ENCODE measurements at regions not wholly inside any gene's neighbourhood (a gene's known extent, or its start where the extent isn't known, plus 50 kb on each side); places are given as distances from the start of the nearest gene placed in this dataset.

DNA sequence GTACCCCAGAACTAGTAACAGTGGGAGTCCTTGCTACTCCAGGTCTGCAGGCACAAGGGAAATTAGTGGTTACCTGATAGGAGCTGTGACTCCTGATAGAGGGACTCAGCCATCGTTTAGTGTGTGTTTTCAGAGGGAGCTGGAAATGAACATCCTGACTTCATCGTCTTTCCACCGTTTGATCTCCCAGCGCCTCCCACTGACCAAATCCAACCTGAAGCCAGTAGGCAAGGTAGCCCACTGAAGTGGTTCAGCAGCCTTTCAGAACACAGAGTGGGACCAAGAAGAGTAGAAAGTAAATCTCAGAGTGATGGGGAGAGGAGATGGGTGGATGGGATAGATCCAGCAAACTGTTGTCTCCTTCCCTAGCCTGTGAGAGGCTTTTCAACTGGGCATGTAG, 385.9 kb downstream of the INSC start:
- DNase-seq (ENCODE audit: low spot score), result peak; percentile 9
- no peak for TF ChIP-seq POLR2AphosphoS5 (IDR thresholded peaks at IDR 0.05; ENCODE audit: low read depth)
- TF ChIP-seq, protein P1, sequence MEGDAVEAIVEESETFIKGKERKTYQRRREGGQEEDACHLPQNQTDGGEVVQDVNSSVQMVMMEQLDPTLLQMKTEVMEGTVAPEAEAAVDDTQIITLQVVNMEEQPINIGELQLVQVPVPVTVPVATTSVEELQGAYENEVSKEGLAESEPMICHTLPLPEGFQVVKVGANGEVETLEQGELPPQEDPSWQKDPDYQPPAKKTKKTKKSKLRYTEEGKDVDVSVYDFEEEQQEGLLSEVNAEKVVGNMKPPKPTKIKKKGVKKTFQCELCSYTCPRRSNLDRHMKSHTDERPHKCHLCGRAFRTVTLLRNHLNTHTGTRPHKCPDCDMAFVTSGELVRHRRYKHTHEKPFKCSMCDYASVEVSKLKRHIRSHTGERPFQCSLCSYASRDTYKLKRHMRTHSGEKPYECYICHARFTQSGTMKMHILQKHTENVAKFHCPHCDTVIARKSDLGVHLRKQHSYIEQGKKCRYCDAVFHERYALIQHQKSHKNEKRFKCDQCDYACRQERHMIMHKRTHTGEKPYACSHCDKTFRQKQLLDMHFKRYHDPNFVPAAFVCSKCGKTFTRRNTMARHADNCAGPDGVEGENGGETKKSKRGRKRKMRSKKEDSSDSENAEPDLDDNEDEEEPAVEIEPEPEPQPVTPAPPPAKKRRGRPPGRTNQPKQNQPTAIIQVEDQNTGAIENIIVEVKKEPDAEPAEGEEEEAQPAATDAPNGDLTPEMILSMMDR (conservative IDR thresholded peaks at IDR 0.05; ENCODE audit: low read depth in 2 of 2), result peak in 1 of 2 experiments; percentile 61; a peak in 2 of 4 replicates
- ATAC-seq, result peak; percentile 35; the same call in 1 of the 3 replicates
- Histone ChIP-seq H3K79me2 (replicated peaks; ENCODE audit: insufficient read depth) (no peaks in the 10 kb centered on the region), H2AFZ (no peak overlapping the region), H3K36me3 (ENCODE audit: insufficient read depth) (no peaks in the 10 kb centered on the region), H3K27ac (ENCODE audit: low read depth) (no peak overlapping the region), H3K27me3 (ENCODE audit: insufficient read depth) (no peaks in the 10 kb centered on the region), H3K9me2 (ENCODE audit: insufficient read depth) (no peaks in the 10 kb centered on the region), H3K4me3 (no peak overlapping the region), H3K4me1 (ENCODE audit: insufficient read depth) (no peaks in the 10 kb centered on the region; the same call in 1 of the 2 replicates), H4K20me1 (replicated peaks; ENCODE audit: insufficient read depth) (no peaks in the 10 kb centered on the region), H3F3A (replicated peaks; ENCODE audit: low read depth) (no peaks in the 10 kb centered on the region), H3K4me2 (no peak overlapping the region)
- Mint-ChIP-seq H3K27ac (no peak overlapping the region), H3K4me3 (no peak overlapping the region), H3K9me3 (no peaks in the 10 kb centered on the region), H3K4me1 (peaks cover 6% of the 10 kb centered on the region), H3K36me3 (ENCODE audit: low read depth) (no peaks in the 10 kb centered on the region), H3K27me3 (ENCODE audit: insufficient read depth, low read depth, poor library complexity) (peaks cover 9% of the 10 kb centered on the region)

DNA sequence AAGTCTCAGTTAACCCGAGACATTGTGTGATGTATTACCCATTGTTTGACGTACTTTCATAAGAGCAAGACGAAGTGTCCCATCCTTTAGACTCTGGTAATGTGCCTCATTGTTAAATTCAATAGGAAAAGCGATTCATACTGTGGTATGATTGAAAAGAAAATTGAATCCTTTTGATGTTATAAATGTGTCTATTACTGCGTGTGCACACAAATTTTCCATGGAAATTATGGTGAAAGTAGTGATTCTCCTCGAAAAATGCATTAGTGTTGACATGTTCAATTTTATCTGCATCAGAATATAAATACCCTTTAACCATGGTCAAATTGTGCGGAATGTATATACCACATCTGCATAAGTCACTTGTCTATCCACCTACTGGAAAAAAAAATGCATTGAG, 386.8 kb downstream of the INSC start:
- no peaks in the 10 kb centered on the region for H3K36me3 Mint-ChIP-seq (ENCODE audit: low read depth)
- H3K4me3 Mint-ChIP-seq, result no peak overlapping the region
- Histone ChIP-seq H3K27ac (ENCODE audit: low read depth) (no peak overlapping the region), H3K79me2 (replicated peaks; ENCODE audit: insufficient read depth) (no peaks in the 10 kb centered on the region), H3F3A (replicated peaks; ENCODE audit: low read depth) (no peaks in the 10 kb centered on the region), H4K20me1 (replicated peaks; ENCODE audit: insufficient read depth) (no peaks in the 10 kb centered on the region), H3K4me2 (no peak overlapping the region), H3K27me3 (ENCODE audit: insufficient read depth) (no peaks in the 10 kb centered on the region), H3K4me1 (ENCODE audit: insufficient read depth) (no peaks in the 10 kb centered on the region; the same call in 1 of the 2 replicates), H2AFZ (no peak overlapping the region), H3K36me3 (ENCODE audit: insufficient read depth) (no peaks in the 10 kb centered on the region), H3K4me3 (no peak overlapping the region), H3K9me2 (ENCODE audit: insufficient read depth) (no peaks in the 10 kb centered on the region)
- DNase-seq (ENCODE audit: low spot score) (no peak), ATAC-seq (no peak)
- H3K27me3 Mint-ChIP-seq (ENCODE audit: insufficient read depth, low read depth, poor library complexity), result peaks cover 7% of the 10 kb centered on the region
- H3K27ac Mint-ChIP-seq, result no peak overlapping the region
- peaks cover 6% of the 10 kb centered on the region for H3K4me1 Mint-ChIP-seq
- H3K9me3 Mint-ChIP-seq, result no peaks in the 10 kb centered on the region
- TF ChIP-seq, protein P2, sequence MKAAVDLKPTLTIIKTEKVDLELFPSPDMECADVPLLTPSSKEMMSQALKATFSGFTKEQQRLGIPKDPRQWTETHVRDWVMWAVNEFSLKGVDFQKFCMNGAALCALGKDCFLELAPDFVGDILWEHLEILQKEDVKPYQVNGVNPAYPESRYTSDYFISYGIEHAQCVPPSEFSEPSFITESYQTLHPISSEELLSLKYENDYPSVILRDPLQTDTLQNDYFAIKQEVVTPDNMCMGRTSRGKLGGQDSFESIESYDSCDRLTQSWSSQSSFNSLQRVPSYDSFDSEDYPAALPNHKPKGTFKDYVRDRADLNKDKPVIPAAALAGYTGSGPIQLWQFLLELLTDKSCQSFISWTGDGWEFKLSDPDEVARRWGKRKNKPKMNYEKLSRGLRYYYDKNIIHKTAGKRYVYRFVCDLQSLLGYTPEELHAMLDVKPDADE (IDR thresholded peaks at IDR 0.05), result no peak
- TF ChIP-seq, protein P3, sequence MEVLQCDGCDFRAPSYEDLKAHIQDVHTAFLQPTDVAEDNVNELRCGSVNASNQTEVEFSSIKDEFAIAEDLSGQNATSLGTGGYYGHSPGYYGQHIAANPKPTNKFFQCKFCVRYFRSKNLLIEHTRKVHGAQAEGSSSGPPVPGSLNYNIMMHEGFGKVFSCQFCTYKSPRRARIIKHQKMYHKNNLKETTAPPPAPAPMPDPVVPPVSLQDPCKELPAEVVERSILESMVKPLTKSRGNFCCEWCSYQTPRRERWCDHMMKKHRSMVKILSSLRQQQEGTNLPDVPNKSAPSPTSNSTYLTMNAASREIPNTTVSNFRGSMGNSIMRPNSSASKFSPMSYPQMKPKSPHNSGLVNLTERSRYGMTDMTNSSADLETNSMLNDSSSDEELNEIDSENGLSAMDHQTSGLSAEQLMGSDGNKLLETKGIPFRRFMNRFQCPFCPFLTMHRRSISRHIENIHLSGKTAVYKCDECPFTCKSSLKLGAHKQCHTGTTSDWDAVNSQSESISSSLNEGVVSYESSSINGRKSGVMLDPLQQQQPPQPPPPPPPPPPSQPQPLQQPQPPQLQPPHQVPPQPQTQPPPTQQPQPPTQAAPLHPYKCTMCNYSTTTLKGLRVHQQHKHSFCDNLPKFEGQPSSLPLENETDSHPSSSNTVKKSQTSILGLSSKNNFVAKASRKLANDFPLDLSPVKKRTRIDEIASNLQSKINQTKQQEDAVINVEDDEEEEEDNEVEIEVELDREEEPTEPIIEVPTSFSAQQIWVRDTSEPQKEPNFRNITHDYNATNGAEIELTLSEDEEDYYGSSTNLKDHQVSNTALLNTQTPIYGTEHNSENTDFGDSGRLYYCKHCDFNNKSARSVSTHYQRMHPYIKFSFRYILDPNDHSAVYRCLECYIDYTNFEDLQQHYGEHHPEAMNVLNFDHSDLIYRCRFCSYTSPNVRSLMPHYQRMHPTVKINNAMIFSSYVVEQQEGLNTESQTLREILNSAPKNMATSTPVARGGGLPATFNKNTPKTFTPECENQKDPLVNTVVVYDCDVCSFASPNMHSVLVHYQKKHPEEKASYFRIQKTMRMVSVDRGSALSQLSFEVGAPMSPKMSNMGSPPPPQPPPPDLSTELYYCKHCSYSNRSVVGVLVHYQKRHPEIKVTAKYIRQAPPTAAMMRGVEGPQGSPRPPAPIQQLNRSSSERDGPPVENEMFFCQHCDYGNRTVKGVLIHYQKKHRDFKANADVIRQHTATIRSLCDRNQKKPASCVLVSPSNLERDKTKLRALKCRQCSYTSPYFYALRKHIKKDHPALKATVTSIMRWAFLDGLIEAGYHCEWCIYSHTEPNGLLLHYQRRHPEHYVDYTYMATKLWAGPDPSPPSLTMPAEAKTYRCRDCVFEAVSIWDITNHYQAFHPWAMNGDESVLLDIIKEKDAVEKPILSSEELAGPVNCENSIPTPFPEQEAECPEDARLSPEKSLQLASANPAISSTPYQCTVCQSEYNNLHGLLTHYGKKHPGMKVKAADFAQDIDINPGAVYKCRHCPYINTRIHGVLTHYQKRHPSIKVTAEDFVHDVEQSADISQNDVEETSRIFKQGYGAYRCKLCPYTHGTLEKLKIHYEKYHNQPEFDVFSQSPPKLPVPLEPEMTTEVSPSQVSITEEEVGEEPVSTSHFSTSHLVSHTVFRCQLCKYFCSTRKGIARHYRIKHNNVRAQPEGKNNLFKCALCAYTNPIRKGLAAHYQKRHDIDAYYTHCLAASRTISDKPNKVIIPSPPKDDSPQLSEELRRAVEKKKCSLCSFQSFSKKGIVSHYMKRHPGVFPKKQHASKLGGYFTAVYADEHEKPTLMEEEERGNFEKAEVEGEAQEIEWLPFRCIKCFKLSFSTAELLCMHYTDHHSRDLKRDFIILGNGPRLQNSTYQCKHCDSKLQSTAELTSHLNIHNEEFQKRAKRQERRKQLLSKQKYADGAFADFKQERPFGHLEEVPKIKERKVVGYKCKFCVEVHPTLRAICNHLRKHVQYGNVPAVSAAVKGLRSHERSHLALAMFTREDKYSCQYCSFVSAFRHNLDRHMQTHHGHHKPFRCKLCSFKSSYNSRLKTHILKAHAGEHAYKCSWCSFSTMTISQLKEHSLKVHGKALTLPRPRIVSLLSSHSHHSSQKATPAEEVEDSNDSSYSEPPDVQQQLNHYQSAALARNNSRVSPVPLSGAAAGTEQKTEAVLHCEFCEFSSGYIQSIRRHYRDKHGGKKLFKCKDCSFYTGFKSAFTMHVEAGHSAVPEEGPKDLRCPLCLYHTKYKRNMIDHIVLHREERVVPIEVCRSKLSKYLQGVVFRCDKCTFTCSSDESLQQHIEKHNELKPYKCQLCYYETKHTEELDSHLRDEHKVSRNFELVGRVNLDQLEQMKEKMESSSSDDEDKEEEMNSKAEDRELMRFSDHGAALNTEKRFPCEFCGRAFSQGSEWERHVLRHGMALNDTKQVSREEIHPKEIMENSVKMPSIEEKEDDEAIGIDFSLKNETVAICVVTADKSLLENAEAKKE (CRISPR knock-in tag; IDR thresholded peaks at IDR 0.05), result no peak
- TF ChIP-seq, protein P4, sequence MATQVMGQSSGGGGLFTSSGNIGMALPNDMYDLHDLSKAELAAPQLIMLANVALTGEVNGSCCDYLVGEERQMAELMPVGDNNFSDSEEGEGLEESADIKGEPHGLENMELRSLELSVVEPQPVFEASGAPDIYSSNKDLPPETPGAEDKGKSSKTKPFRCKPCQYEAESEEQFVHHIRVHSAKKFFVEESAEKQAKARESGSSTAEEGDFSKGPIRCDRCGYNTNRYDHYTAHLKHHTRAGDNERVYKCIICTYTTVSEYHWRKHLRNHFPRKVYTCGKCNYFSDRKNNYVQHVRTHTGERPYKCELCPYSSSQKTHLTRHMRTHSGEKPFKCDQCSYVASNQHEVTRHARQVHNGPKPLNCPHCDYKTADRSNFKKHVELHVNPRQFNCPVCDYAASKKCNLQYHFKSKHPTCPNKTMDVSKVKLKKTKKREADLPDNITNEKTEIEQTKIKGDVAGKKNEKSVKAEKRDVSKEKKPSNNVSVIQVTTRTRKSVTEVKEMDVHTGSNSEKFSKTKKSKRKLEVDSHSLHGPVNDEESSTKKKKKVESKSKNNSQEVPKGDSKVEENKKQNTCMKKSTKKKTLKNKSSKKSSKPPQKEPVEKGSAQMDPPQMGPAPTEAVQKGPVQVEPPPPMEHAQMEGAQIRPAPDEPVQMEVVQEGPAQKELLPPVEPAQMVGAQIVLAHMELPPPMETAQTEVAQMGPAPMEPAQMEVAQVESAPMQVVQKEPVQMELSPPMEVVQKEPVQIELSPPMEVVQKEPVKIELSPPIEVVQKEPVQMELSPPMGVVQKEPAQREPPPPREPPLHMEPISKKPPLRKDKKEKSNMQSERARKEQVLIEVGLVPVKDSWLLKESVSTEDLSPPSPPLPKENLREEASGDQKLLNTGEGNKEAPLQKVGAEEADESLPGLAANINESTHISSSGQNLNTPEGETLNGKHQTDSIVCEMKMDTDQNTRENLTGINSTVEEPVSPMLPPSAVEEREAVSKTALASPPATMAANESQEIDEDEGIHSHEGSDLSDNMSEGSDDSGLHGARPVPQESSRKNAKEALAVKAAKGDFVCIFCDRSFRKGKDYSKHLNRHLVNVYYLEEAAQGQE (IDR thresholded peaks at IDR 0.05; ENCODE audit: unreplicated experiment), result no peak
- no peak for TF ChIP-seq EZH2 (IDR thresholded peaks at IDR 0.05; ENCODE audit: low read depth, unreplicated experiment)
- no peak for TF ChIP-seq EZH2phosphoT487 (IDR thresholded peaks at IDR 0.05; ENCODE audit: unreplicated experiment)
- TF ChIP-seq NANOG (IDR thresholded peaks at IDR 0.05; ENCODE audit: borderline replicate concordance), result no peak
